ENCODE measurements at regions not wholly inside any gene's neighbourhood (a gene's known extent, or its start where the extent isn't known, plus 50 kb on each side); places are given as distances from the start of the nearest gene placed in this dataset.

DNA sequence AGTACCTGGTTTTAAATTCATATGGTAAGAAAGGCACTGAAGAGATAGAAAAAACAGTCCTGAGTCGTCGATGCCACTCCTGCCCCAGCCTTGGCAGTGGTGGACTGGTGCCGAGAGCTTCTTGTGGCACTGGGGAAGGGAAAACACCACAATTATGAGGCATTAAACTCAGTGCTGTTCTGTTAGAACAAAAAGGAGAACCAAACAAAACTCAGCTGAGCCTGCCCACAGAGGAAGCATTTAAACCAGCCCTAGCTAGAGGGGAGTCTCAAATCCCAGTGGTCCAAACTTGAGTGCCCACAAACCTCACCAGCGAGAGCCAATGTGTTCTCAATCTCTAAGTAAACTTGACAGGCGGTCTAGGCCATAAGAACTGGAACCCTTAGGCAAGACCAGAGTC, 1254.5 kb upstream of the FAM98A start:
- TF ChIP-seq, protein P1, sequence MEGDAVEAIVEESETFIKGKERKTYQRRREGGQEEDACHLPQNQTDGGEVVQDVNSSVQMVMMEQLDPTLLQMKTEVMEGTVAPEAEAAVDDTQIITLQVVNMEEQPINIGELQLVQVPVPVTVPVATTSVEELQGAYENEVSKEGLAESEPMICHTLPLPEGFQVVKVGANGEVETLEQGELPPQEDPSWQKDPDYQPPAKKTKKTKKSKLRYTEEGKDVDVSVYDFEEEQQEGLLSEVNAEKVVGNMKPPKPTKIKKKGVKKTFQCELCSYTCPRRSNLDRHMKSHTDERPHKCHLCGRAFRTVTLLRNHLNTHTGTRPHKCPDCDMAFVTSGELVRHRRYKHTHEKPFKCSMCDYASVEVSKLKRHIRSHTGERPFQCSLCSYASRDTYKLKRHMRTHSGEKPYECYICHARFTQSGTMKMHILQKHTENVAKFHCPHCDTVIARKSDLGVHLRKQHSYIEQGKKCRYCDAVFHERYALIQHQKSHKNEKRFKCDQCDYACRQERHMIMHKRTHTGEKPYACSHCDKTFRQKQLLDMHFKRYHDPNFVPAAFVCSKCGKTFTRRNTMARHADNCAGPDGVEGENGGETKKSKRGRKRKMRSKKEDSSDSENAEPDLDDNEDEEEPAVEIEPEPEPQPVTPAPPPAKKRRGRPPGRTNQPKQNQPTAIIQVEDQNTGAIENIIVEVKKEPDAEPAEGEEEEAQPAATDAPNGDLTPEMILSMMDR (IDR thresholded peaks at IDR 0.05; ENCODE audit: low read depth, low read length, missing control alignments) = no peak
- DNase-seq = no peak
- H3K27me3 ChIP-seq (replicated peaks) = no peaks in the 10 kb centered on the region
- H3K4me3 ChIP-seq (ENCODE audit: low read depth, low read length) = no peak overlapping the region
- H3K36me3 ChIP-seq (replicated peaks) = no peaks in the 10 kb centered on the region
- in situ Hi-C loops (cut with HindIII; ENCODE audit: low pct_ligation_motif_present, low sequenced_read_pairs) = no loop called here
- H3K27ac ChIP-seq = no peak overlapping the region

DNA sequence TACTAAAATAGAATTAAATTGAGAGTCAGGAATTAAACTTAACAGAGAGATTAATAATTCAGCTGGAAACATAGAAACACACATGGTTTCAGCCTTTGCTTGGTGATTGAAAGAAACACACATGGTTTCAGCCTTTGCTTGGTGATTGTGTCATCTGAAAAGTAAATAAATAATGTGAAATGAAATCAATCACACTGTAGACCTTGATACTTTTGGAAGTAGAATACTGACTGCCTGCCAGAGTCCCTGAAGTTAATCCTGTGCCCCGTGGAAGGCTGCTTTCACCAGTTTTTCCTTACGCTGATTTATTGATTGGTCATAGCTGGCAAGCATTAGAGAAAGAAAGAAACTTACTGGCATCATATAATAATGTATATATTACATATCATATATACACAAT, 1252.7 kb upstream of the FAM98A start:
- TF ChIP-seq, protein P1 (IDR thresholded peaks at IDR 0.05; ENCODE audit: low read depth, low read length, missing control alignments) = no peak
- Histone ChIP-seq H3K4me3 (ENCODE audit: low read depth, low read length) (no peak overlapping the region), H3K27ac (no peak overlapping the region), H3K36me3 (replicated peaks) (no peaks in the 10 kb centered on the region), H3K27me3 (replicated peaks) (no peaks in the 10 kb centered on the region)
- in situ Hi-C loops (cut with HindIII; ENCODE audit: low pct_ligation_motif_present, low sequenced_read_pairs) = no loop called here
- no peak for DNase-seq

DNA sequence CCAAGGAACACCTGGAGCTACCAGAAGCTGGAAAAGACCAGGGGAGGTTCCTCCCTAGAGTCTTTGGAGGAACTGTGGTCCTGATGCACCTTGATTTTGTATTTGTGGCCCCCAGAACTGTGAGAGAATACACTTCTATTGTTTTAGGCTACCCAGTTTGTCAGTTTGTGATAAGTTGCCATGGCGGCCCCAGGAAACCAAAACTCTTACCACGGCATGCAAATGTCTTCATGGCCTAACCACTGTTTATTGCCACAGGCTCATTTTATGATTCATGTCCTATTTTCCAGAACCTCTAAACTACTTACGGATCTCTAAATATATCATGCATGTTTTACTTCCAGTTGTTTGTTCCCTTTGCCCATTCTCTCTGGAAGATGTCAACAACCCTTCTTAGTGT, 1250.7 kb upstream of the FAM98A start:
- Histone ChIP-seq H3K36me3 (replicated peaks) (no peaks in the 10 kb centered on the region), H3K27me3 (replicated peaks) (no peaks in the 10 kb centered on the region), H3K27ac (no peak overlapping the region), H3K4me3 (ENCODE audit: low read depth, low read length) (no peak overlapping the region)
- no peak for DNase-seq
- in situ Hi-C loops (cut with HindIII; ENCODE audit: low pct_ligation_motif_present, low sequenced_read_pairs) = no loop called here
- TF ChIP-seq, protein P1 (IDR thresholded peaks at IDR 0.05; ENCODE audit: low read depth, low read length, missing control alignments) = no peak

DNA sequence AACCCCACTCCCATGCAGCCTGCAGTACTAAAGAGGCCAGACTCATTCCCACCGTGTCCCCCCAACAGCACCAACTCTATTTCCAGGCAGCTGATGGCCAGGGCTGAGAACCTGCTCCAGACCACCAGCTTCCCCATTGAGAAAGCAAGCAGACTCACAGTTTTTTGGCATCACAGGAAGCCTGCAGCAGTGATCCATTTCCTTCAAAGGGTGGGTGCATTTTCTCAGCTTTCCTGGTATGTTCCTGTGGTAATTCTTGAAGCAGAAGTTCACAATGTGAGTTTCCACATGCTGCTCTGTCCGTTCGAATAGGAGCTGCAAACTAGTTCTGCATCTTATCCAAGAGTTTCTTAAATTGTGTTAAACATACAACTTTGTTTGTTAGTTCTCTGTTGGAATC, 1249.6 kb upstream of the FAM98A start:
- in situ Hi-C loops (cut with HindIII; ENCODE audit: low pct_ligation_motif_present, low sequenced_read_pairs) = no loop called here
- no peak for DNase-seq
- H3K36me3 ChIP-seq (replicated peaks) = no peaks in the 10 kb centered on the region
- no peaks in the 10 kb centered on the region for H3K27me3 ChIP-seq (replicated peaks)
- no peak overlapping the region for H3K4me3 ChIP-seq (ENCODE audit: low read depth, low read length)
- TF ChIP-seq, protein P1 (IDR thresholded peaks at IDR 0.05; ENCODE audit: low read depth, low read length, missing control alignments) = no peak
- no peak overlapping the region for H3K27ac ChIP-seq

DNA sequence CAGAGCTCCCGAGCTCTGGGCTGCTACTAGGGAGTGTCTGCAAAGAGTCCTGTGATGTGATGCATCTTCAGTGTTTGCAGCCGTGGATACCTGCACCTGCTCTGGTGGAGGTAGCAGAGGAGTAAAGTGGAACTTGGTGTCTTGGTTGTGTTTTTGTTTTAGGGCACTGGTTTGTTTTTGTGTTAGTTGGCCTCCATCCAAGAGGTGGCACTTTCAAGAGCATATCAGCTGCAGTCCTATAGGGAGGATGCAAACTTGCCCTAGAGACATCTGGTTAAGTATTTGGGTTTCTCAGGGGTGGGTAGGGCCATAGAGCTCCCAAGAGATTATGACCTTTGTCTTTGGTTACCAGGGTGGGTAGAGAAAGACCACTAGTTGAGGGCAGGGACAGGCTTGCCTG, 1249.0 kb upstream of the FAM98A start:
- in situ Hi-C loops (cut with HindIII; ENCODE audit: low pct_ligation_motif_present, low sequenced_read_pairs) = no loop called here
- no peaks in the 10 kb centered on the region for H3K27me3 ChIP-seq (replicated peaks)
- no peaks in the 10 kb centered on the region for H3K36me3 ChIP-seq (replicated peaks)
- no peak overlapping the region for H3K27ac ChIP-seq
- H3K4me3 ChIP-seq (ENCODE audit: low read depth, low read length) = no peak overlapping the region
- TF ChIP-seq, protein P1 (IDR thresholded peaks at IDR 0.05; ENCODE audit: low read depth, low read length, missing control alignments) = no peak
- DNase-seq = no peak

DNA sequence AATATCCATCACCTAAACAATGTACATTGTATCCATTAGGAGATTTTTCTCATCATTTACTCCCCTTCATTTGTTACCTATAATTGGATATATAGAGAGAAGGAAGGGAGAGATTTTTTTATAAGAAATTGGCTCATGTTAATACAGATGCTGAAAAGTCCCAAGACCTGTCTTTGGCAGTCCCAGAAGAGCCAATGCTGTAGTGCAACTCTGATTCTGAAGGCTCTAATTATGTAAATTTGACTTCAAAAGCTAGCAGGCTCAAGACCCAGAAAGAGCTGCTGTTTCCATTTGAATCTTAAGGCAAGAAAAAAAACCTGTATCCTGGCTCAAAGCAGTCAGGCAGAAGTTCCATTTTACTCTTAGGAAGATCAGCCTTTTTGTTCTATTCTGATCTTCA, 1245.5 kb upstream of the FAM98A start:
- DNase-seq = no peak
- H3K27ac ChIP-seq = no peak overlapping the region
- in situ Hi-C loops (cut with HindIII; ENCODE audit: low pct_ligation_motif_present, low sequenced_read_pairs) = no loop called here
- H3K36me3 ChIP-seq (replicated peaks) = no peaks in the 10 kb centered on the region
- TF ChIP-seq, protein P1 (IDR thresholded peaks at IDR 0.05; ENCODE audit: low read depth, low read length, missing control alignments) = no peak
- no peaks in the 10 kb centered on the region for H3K27me3 ChIP-seq (replicated peaks)
- no peak overlapping the region for H3K4me3 ChIP-seq (ENCODE audit: low read depth, low read length)

Data from brain microvascular endothelial cell (primary cell).